ENCODE measurements at regions not wholly inside any gene's neighbourhood (a gene's known extent, or its start where the extent isn't known, plus 50 kb on each side); places are given as distances from the start of the nearest gene placed in this dataset.

GRCh38 chr4:189511581-189511980 is 429.1 kb upstream of the FRG1 start:
- H3K4me3 ChIP-seq (ENCODE audit: low read depth, poor library complexity, severe bottlenecking): no peak overlapping the region
- intact Hi-C loops (cut with DNase I; ENCODE audit: low total_unique reads): no loop called here
- 92 to 94% methylated on average over 10 of the region's 10 CpGs for WGBS, 2 donors
- DNase-seq (ENCODE audit: low spot score in 2 of 2): no peak
- TF ChIP-seq POLR2A (IDR thresholded peaks at IDR 0.05): no peak
- no peak for TF ChIP-seq CTCF (IDR thresholded peaks at IDR 0.05)

GRCh38 chr4:189513421-189513820 is 427.3 kb upstream of the FRG1 start:
- intact Hi-C loops (cut with DNase I; ENCODE audit: low total_unique reads): no loop called here
- WGBS, 2 donors: 36 to 51% methylated on average over 7 of the region's 7 CpGs
- H3K4me3 ChIP-seq (ENCODE audit: low read depth, poor library complexity, severe bottlenecking): no peak overlapping the region
- DNase-seq (ENCODE audit: low spot score in 2 of 2): no peak
- TF ChIP-seq CTCF (IDR thresholded peaks at IDR 0.05) (no peak), POLR2A (IDR thresholded peaks at IDR 0.05) (no peak)

GRCh38 chr4:189514209-189514608 is 426.5 kb upstream of the FRG1 start:
- 93 to 94% methylated on average over 9 of the region's 9 CpGs for WGBS, 2 donors
- TF ChIP-seq POLR2A (IDR thresholded peaks at IDR 0.05) (no peak), CTCF (IDR thresholded peaks at IDR 0.05) (no peak)
- intact Hi-C loops (cut with DNase I; ENCODE audit: low total_unique reads): no loop called here
- H3K4me3 ChIP-seq (ENCODE audit: low read depth, poor library complexity, severe bottlenecking): no peak overlapping the region
- no peak for DNase-seq (ENCODE audit: low spot score in 2 of 2)

- no peak for DNase-seq (ENCODE audit: low spot score in 2 of 2)
- no peak for TF ChIP-seq POLR2A (IDR thresholded peaks at IDR 0.05)
- TF ChIP-seq CTCF (IDR thresholded peaks at IDR 0.05): no peak
- WGBS, 2 donors: 63 to 85% methylated on average over 1 of the region's 1 CpG
- intact Hi-C loops (cut with DNase I; ENCODE audit: low total_unique reads): no loop called here
- H3K4me3 ChIP-seq (ENCODE audit: low read depth, poor library complexity, severe bottlenecking): no peak overlapping the region
Measured at GRCh38 chr4:189516902-189517301, 423.8 kb upstream of the FRG1 start.

GRCh38 chr4:189519186-189519585 is 421.5 kb upstream of the FRG1 start:
- no peak for TF ChIP-seq CTCF (IDR thresholded peaks at IDR 0.05)
- no peak for TF ChIP-seq POLR2A (IDR thresholded peaks at IDR 0.05)
- DNase-seq (ENCODE audit: low spot score in 2 of 2): no peak
- intact Hi-C loops (cut with DNase I; ENCODE audit: low total_unique reads): no loop called here
- no peak overlapping the region for H3K4me3 ChIP-seq (ENCODE audit: low read depth, poor library complexity, severe bottlenecking)
- 73 to 86% methylated on average over 2 of the region's 2 CpGs for WGBS, 2 donors

GRCh38 chr4:189525304-189525703 is 415.4 kb upstream of the FRG1 start:
- WGBS, 2 donors: 64 to 65% methylated on average over 4 of the region's 4 CpGs
- intact Hi-C loops (cut with DNase I; ENCODE audit: low total_unique reads): no loop called here
- H3K4me3 ChIP-seq (ENCODE audit: low read depth, poor library complexity, severe bottlenecking): no peak overlapping the region
- no peak for DNase-seq (ENCODE audit: low spot score in 2 of 2)
- no peak for TF ChIP-seq POLR2A (IDR thresholded peaks at IDR 0.05)
- TF ChIP-seq CTCF (IDR thresholded peaks at IDR 0.05): no peak

Measured in lower leg skin (tissue), 4 donors.